Testis (tissue), 2 donors: ENCODE measurements at regions not wholly inside any gene's neighbourhood (a gene's known extent, or its start where the extent isn't known, plus 50 kb on each side); places are given as distances from the start of the nearest gene placed in this dataset.

Source experiments
- CTCF ChIP-seq, 3 experiments: fragments of 450-650 bp in 2 of 3; fragments of 200-600 bp in 1 of 3; sonication (generic) in 1 of 3; IDR thresholded peaks; one replicate each; pipeline ENCODE4 v1.5.1; 2016 to 2019; ENCODE audit warnings: antibody characterized with exemption in 3 of 3, mild to moderate bottlenecking in 2 of 3, moderate library complexity in 1 of 3
- POLR2A ChIP-seq: fragments of 450-650 bp; IDR thresholded peaks from one replicate; pipeline ENCODE4 v1.6.1; 2017; ENCODE audit warnings: antibody characterized with exemption, mild to moderate bottlenecking, moderate library complexity

DNA sequence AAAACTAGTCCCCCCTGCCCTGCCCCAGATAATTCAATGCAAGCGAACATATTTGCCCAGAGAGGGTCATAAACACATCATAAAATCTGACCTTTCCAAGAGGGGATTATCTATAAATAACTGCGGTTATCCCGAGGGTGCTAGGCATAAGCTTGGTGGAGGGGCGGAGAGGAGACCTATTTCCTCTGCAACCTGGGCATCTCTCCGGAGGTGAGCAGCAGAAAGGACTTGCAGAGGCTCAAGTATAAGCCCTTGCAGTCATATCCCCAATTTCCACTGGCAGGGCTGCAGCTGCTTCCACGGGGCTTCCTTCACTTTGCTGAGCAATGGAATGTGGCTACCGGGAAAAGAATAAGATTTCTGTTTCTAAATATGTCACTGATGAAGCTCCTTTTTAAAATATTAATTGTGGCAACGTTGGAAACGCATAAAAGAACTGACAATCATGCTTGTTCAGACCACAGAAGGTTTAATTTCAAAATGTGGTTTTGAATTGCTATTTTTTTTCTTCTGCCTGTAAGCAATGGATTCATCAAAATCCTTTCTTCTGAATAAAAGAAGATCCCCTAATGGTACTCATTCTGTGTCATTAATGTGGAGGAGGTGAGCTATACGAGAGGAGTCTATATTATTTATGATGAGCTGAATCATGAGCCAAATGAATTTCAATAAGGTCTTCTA is 268.9 kb upstream of the ATP2B1 start:
- no peak for TF ChIP-seq CTCF (IDR thresholded peaks at IDR 0.05)
- TF ChIP-seq POLR2A: no peak
